IPS-NIHi7 (cell line): ENCODE measurements at regions not wholly inside any gene's neighbourhood (a gene's known extent, or its start where the extent isn't known, plus 50 kb on each side); places are given as distances from the start of the nearest gene placed in this dataset.

Experiments
- DNase-seq: peaks from one replicate; pipeline ENCODE4 v3.0.0; 2012; ENCODE audit warnings: mixed read lengths; ENCODE audit errors: extremely low spot score

- DNase-seq = no peak
Observed at GRCh38 chr22:27533105-27533745, 268.3 kb downstream of the MN1 start.

GRCh38 chr22:27534720-27535125, 266.8 kb downstream of the MN1 start:
- no peak for DNase-seq

GRCh38 chr22:27535452-27535851, 266.1 kb downstream of the MN1 start:
- DNase-seq = no peak

- no peak for DNase-seq
Observed at GRCh38 chr22:27537501-27537900, 264.1 kb downstream of the MN1 start.

GRCh38 chr22:27538666-27539065, 262.9 kb downstream of the MN1 start:
- DNase-seq = no peak

GRCh38 chr22:27540247-27540646, 261.3 kb downstream of the MN1 start:
- no peak for DNase-seq

GRCh38 chr22:27540656-27541396, 260.7 kb downstream of the MN1 start:
- DNase-seq = no peak

GRCh38 chr22:27541836-27542235, 259.7 kb downstream of the MN1 start:
- no peak for DNase-seq

GRCh38 chr22:27542602-27543001, 259.0 kb downstream of the MN1 start:
- DNase-seq = no peak

- DNase-seq = no peak
Observed at GRCh38 chr22:27543460-27543859, 258.1 kb downstream of the MN1 start.

GRCh38 chr22:27545085-27545484, 256.5 kb downstream of the MN1 start:
- DNase-seq = no peak

GRCh38 chr22:27546157-27546935, 255.2 kb downstream of the MN1 start:
- no peak for DNase-seq

GRCh38 chr22:27551402-27551801, 250.2 kb downstream of the MN1 start:
- no peak for DNase-seq

- DNase-seq = no peak
Observed at GRCh38 chr22:27552176-27552575, 249.4 kb downstream of the MN1 start.

GRCh38 chr22:27552863-27553262, 248.7 kb downstream of the MN1 start:
- DNase-seq = no peak

GRCh38 chr22:27554106-27554811, 247.3 kb downstream of the MN1 start:
- DNase-seq = no peak

- DNase-seq = no peak
Observed at GRCh38 chr22:27554841-27555456, 246.6 kb downstream of the MN1 start.

GRCh38 chr22:27556371-27556770, 245.2 kb downstream of the MN1 start:
- DNase-seq = no peak

GRCh38 chr22:27557286-27558008, 244.1 kb downstream of the MN1 start:
- DNase-seq = no peak

- no peak for DNase-seq
Observed at GRCh38 chr22:27558658-27559371, 242.7 kb downstream of the MN1 start.
